ENCODE measurements at regions not wholly inside any gene's neighbourhood (a gene's known extent, or its start where the extent isn't known, plus 50 kb on each side); places are given as distances from the start of the nearest gene placed in this dataset.
A peak's percentile ranks its signal among the peaks of the same experiment; 100 is the strongest.
"Not testable (repeated sequence)": the region's sequence is repeated elsewhere in the genome, so short reads cannot be mapped to it uniquely, and the experiment has no call there.

DNA sequence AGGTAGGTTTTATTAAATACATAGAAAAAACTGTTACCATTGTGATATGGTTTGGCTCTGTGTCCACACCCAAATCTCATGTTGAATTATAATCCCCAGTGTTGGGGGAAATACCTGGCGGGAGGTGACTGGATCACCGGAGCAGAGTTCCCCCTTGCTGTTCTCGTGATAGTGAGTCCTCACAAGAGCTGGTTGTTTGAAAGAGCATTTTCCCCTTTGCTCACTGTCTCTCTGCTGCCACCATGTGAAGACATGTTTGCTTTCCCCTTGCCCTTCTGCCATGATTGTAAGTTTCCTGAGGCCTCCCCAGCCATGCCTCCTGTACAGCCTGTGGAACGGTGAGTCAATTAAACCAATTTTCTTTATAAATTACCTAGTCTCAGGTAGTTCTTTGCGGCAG is 352.7 kb upstream of the SLC39A10 start:
- DNase-seq, result no peak
- no peak for ATAC-seq

GRCh38 chr2:195300631-195301030 is 356.4 kb upstream of the SLC39A10 start:
- ATAC-seq (no peak), DNase-seq (no peak)

- no peak for ATAC-seq
- no peak for DNase-seq
These were observed 357.4 kb upstream of the SLC39A10 start for GRCh38 chr2:195299600-195299999.

- ATAC-seq (no peak), DNase-seq (no peak)
These were observed 360.5 kb upstream of the SLC39A10 start for GRCh38 chr2:195296490-195296889.

DNA sequence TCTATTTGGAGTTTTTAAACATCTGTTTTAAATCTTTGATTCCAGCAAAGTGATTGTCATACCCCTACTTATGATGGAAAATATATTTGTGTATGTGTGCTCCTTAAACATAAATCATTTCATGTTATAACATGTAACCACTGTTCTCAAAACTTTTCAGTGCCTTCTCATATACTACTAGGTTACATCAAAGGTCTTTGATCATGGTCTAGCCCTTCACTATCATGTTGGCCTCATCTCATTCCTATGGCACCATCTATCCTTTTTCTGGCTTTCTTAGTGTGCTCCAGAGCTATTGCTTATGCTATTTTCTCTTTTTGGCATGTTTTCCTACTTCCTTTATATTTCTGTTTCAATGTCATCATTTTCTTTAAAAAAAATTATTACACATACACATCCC is 367.9 kb upstream of the SLC39A10 start:
- ATAC-seq (no peak), DNase-seq (no peak)

DNA sequence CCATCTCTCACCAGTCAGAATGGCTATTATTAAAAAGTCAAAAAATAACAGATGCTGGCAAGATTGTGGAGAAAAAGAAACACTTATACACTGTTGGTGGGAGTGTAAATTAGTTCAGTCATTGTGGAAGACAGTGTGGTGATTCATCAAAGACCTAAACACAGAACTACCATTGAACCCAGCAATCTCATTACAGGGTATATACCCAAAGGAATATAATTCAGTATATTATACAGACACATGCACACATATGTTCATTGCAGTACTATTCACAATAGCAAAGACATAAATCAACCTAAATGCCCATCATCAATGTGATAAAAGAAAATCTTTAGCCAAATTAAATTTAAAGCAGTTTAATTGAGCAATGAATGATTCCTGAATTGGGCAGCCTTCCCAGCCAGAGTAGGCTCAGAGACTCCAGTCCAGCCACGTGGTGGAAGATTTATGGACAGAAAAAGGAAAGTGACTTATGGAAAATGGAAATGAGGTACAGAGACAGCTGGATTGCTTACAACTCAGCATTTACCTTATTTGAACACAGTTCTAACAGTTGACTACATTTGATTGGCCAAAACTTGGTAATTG is 377.1 kb upstream of the SLC39A10 start:
- ATAC-seq (no peak), DNase-seq (no peak)

GRCh38 chr2:195270466-195271039 is 386.5 kb upstream of the SLC39A10 start:
- DNase-seq, result no peak
- no peak for ATAC-seq

DNA sequence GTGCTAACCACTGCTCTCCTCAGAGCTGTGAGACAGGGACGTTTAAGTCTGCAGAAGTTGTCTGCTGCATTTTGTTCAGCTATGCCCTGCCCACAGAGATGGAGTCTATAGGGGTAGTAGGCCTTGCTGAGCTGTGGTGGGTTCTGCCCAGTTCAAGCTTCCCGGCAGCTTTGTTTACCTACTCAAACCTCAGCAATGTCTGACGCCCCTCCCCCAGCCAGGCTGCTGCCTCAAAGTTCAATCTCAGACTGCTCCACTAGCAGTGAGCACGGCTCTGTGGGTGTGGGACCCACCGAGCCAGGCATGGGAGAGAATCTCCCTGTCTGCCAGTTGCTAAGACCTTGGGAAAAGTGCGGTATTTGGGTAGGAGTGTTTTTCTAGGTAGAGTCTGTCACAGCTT is 387.8 kb upstream of the SLC39A10 start:
- no peak for ATAC-seq
- DNase-seq, result no peak

- DNase-seq, result no peak
- no peak for ATAC-seq
These were observed 399.0 kb upstream of the SLC39A10 start for GRCh38 chr2:195257979-195258378.

DNA sequence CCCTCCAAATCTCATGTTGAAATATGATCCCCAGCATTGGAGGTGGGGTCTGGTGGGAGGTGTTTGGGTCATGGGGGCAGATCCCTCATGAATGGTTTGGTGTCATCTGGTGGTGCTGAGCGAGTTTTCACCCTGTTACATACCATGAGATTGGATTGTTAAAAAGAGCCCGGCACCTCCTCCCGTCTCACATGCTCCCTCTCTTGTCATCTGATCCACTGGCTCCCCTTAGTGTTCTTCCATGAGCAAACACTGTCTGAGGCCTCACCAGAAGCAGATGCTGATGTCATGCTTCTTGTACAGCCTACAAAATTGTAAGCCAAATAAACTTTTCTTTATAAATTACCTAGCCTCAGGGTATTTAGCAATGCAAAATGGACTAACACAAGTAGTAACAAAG is 405.0 kb upstream of the SLC39A10 start:
- DNase-seq (no peak), ATAC-seq (no peak)

DNA sequence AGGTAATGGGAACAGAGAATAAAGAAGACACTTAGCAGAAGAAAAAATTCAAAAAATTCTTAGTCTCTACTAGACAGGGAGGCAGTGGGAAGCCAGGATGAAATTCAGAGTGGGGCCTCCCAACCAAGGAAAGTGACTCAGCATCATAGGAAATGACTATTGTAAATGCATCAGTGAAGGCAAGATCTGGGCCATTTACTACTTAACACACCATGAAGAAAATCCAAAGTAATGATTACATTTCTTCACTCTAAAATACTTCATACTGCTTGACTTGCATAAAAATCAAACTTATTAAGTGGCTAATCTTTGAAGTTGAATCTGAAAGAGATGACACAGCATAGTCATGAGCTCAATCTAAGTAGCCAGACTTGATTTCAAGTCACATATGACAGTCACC is 405.8 kb upstream of the SLC39A10 start:
- DNase-seq, result no peak
- no peak for ATAC-seq

DNA sequence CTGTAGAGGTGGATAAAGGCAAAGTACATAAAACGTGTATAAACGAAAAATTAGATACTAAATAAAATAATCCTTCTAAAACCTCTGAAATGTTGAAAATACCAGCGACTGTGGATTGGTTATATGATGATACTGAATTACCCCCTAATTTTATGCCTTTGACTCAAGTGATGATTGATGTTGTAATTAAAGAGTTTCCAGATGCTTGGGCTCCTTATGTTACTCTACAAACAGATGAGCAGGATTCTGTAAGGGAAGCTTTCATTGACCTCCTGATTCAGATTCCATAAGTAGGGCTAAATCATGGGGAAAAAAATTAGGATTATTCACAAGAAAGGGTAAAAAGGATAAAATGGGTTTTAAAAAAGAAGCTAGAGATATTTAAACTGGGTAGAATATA is 418.2 kb upstream of the SLC39A10 start:
- DNase-seq, result no peak

GRCh38 chr2:195238379-195238778 is 418.6 kb upstream of the SLC39A10 start:
- ATAC-seq (no peak), DNase-seq (no peak)

More for the DNA sequence above, 418.2 kb upstream of the SLC39A10 start:
- ATAC-seq, result no peak

DNA sequence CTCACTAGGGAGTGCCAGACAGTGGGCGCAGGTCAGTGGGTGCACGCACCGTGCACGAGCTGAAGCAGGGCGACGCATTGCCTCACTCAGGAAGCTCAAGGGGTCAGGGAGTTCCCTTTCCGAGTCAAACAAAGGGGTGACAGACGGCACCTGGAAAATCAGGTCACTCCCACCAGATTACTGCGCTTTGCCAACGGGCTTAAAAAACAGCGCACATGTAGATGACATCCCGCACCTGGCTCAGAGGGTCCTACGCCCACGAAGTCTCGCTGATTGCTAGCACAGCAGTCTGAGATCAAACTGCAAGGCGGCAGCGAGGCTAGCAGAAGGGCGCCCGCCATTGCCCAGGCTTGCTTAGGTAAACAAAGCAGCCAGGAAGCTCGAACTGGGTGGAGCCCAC is 428.5 kb upstream of the SLC39A10 start:
- not testable (repeated sequence) for DNase-seq, ATAC-seq

DNA sequence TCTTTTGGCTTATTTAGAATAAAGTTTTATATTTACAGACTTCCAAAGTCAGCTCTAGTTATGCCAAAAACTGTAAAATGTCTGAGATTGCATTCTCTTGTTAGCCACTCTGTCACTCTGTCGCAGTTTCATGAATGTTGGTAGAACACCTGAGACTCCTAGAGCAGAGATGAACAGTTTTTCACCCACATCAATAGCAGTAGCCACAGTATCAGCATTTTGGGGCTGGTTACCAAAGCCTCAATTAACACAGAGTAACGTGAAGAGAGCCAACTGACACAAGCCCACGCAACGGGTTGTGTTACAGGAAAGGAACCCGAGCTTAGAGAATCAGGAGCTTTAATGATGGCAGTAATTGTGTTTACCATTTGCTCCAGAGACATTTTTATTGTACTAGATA is 443.0 kb upstream of the SLC39A10 start:
- ATAC-seq (no peak), DNase-seq (no peak)

GRCh38 chr2:195212586-195212985 is 444.4 kb upstream of the SLC39A10 start:
- DNase-seq, result no peak
- ATAC-seq, result no peak

DNA sequence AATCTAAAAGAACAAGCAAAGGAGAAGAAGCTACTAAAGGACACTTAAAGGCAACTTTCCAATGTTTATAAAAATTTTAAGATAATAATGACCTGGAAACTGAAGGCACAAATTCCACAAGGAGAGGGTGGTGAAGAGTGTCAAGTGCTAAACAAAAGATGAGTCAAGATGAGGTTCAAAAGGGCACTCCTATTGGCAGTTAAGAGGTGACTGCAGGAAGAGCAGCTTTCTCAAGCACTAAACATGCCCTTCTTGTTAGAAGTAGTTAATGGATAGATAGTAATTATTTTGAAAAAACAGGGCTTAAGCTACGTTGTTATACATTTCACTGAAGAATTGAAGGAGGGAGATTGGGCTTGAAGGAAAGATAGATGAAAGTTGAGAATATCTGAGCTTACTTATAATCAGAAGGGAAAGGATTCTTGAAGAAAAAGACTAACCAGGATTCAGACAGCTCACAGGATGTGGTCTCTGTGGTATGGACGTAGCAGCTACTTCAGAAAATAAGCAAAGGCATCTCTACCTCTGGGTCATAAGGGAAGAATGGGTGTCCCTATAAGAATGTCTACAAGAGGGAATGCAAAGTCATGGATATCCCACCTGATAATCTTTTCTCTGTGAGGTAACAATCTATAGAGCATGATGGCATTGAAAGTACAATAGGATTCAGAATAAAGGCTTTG is 454.7 kb upstream of the SLC39A10 start:
- ATAC-seq, result peak; percentile 68

DNA sequence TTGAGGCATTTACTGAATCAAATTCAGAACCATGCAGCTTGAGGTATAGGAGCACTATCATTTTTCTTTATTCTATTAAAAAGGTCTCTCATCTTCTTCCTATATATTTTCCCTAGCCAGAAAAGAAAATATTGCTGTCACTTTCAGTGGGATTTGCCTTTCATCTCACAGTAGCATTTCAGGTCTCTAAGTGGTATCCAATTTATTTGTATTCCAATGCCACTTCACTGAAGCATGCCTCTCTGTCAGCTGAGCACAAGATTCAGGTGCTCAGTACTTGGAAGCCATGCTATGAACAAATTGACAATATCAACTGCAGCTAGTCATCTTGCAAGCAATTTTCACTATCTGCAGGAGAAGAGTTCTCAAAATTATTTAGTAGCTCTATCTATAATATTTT is 457.2 kb upstream of the SLC39A10 start:
- DNase-seq, result no peak
- ATAC-seq, result no peak

More for the DNA sequence above, 454.7 kb upstream of the SLC39A10 start:
- no peak for DNase-seq

DNA sequence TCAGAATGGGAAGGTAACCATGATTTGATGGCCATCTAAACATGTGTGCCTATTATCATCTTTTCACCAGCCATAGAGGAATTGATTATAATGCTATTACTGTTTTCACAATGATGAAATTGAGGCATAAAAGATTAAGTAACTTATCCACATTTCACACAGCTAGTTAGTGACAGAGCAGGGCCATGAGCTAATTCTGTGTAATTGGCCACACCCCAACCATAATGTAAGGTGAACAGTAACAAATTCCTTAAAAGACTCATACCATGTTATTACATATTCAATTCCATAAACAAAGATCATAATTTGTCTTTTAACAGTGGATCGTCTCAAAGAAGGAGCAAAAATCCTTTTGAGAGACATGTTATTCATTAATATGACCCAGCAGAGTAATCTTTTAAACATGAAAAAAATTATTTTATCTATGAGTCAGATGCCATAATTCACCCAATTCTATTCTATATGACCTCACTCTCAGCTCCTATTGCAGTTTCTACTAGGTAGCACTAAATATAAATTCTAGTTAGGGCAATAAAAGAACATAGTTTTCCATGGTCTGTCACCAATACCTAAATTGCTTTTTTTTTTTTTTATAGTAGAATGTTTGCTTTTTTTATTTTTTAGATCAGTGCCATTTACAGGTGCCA is 475.8 kb upstream of the SLC39A10 start:
- no peak for ATAC-seq
- no peak for DNase-seq

DNA sequence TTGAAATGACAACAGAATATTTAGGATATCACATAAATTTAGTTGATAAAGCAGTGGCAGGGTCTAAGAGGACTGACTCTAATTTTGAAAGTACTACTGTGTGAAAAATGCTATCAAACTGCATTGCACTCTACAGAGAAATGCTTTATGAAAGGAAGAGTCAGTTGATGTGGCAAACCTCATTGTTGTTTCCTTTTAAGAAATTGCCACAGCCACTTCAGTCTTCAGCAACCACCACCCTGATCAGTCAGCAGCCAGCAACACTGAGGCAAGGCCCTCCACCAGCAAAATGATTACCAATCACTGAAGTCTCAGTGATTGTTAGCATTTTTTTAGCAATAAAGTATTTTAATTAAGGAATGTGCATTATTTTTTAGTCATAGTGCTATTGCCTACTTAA is 488.7 kb upstream of the SLC39A10 start:
- ATAC-seq (no peak), DNase-seq (no peak)

- ATAC-seq (no peak), DNase-seq (no peak)
These were observed 492.1 kb upstream of the SLC39A10 start for GRCh38 chr2:195164930-195165329.

GRCh38 chr2:195162918-195163317 is 494.1 kb upstream of the SLC39A10 start:
- DNase-seq (no peak), ATAC-seq (no peak)

DNA sequence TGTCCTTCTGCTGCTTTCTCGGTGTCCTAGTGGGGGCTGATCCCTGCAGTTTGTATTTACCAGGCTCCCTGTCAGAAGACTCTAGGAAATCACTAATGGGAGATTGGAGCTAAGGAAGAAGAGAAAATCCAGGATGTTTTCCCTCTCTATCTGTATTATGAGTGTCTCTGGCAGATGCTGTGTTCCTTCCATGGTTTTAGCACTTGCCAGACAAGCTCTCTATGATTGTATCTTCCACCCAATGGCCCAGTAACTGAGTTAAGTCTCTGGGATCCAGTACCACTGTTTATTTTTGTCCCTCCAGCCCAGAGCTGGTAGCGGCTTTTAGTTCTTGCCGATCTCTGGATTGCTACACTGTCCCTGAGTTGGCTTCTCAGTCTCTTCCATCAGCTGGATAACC is 494.8 kb upstream of the SLC39A10 start:
- no peak for ATAC-seq
- DNase-seq, result no peak

All from stimulated activated naive CD8-positive, alpha-beta T cell treated with anti-CD3 and anti-CD28 coated beads, Interleukin-15, Interleukin-2, amounts not matched to agents 100 U/mL and 50 U/mL, for 24 hours (primary cell).